Right cardiac atrium (tissue), 5 donors: ENCODE measurements at regions not wholly inside any gene's neighbourhood (a gene's known extent, or its start where the extent isn't known, plus 50 kb on each side); places are given as distances from the start of the nearest gene placed in this dataset.
"Not testable (repeated sequence)": the region's sequence is repeated elsewhere in the genome, so short reads cannot be mapped to it uniquely, and the experiment has no call there.

ENCODE experiments used
- ATAC-seq, 2 donors: fragments of 200-7000 bp; cut with Tn5 transposase; one replicate each; pipeline versions ENCODE4 v1.8.0 to v1.9.1; 2020; ENCODE audit warnings: moderate library complexity in 2 of 2, mild to moderate bottlenecking in 1 of 2
- DNase-seq, 3 donors: peaks; one replicate each; pipeline ENCODE4 v3.0.0-alpha.2; 2020
- H3K27ac ChIP-seq: one replicate; pipeline ENCODE4 v1.5.1; 2013; ENCODE audit warnings: mild to moderate bottlenecking, low read length, control low read depth, moderate library complexity
- H3K27me3 ChIP-seq: one replicate; pipeline ENCODE4 v1.6.1; 2013; ENCODE audit not compliant: control insufficient read depth, insufficient read depth
- H3K4me1 ChIP-seq: one replicate; pipeline ENCODE4 v1.6.1; 2013; ENCODE audit warnings: low read length; ENCODE audit not compliant: control insufficient read depth, insufficient read depth
- H3K4me3 ChIP-seq: one replicate; pipeline ENCODE4 v1.5.1; 2013; ENCODE audit warnings: low read length, control low read depth
- H3K9me3 ChIP-seq: one replicate; pipeline ENCODE4 v1.6.1; 2013; ENCODE audit warnings: low read length; ENCODE audit not compliant: control insufficient read depth
- WGBS: extraction: QIAGEN DNeasy Blood & Tissue Kit; methylation state at CpG from one replicate; pipeline ENCODE4 v1.1.7; 2013; 5-methylcytosine and 5-hydroxymethylcytosine counted together
- intact Hi-C, 4 donors: fragments of 100-400 bp; cut with DNase I; formaldehyde crosslinking; loops; one replicate each; pipeline versions ENCODE4 v1.11.0 to v1.14.0; 2022 to 2023
- donor health status: healthy with polysubstance abuse.
- donor health status: DM: no; HTN: yes; CAD: no.
- donor health status: DM: no; HTN: no; CAD: no.
- donor health status: DM: no; HTN: yes; CAD: no; lungs with severe emphysema.
- donor health status: DM: yes; HTN: yes; CAD: no.

- H3K27ac ChIP-seq: no peak overlapping the region
- intact Hi-C loops: no loop called here
- H3K9me3 ChIP-seq: no peaks in the 10 kb centered on the region
- no peaks in the 10 kb centered on the region for H3K4me1 ChIP-seq
- no peak for ATAC-seq
- H3K4me3 ChIP-seq: no peak overlapping the region
- DNase-seq: no peak
- no peaks in the 10 kb centered on the region for H3K27me3 ChIP-seq
- WGBS: 95% methylated on average over 1 of the region's 1 CpG
Measured at GRCh38 chr1:99540744-99541143, 105.2 kb upstream of the PALMD start.

GRCh38 chr1:99544328-99544727 lies 101.6 kb upstream of the PALMD start:
- H3K9me3 ChIP-seq: no peaks in the 10 kb centered on the region
- 37% methylated on average over 1 of the region's 1 CpG for WGBS
- ATAC-seq (no peak), DNase-seq (no peak)
- H3K27me3 ChIP-seq: no peaks in the 10 kb centered on the region
- H3K4me1 ChIP-seq: no peaks in the 10 kb centered on the region
- intact Hi-C loops: no loop called here
- no peak overlapping the region for H3K27ac ChIP-seq
- no peak overlapping the region for H3K4me3 ChIP-seq

- H3K27ac ChIP-seq: no peak overlapping the region
- intact Hi-C loops: no loop called here
- 76% methylated on average over 3 of the region's 3 CpGs for WGBS
Measured at GRCh38 chr1:99546432-99547416, 99.2 kb upstream of the PALMD start.

DNA sequence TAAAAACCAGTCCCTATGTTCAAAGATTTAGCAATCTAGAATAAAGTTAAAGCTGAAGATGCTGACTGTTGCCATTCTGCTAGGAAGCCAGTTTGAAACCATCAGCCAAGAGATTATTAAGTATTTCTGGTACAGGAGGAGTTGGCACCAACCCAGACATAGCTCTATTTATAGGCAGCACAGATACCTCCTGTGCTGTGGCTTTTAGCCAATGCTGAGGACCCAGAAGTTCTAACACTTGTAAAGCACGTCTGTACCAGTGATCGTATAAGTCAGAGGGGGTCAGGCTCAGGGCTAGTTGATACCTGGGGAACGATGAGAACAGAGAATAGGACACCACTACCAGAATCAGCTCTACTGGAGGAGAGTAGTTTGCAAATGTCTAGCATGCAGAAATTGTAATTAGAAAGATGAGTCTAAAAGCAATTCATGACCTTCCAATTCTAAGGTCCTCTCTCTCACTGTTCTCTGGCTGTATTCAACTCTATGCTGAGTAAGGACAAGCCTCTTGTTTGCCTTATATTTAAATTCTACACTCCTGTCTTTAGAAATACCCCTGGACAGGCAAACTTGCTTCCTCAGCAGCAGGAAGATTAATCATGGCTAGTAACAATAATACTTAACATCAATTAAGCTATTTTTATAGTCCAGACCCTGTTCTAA lies 96.8 kb upstream of the PALMD start:
- Histone ChIP-seq H3K4me1 (no peaks in the 10 kb centered on the region), H3K27me3 (no peaks in the 10 kb centered on the region), H3K4me3 (no peak overlapping the region), H3K9me3 (no peaks in the 10 kb centered on the region), H3K27ac (peak overlapping the region; percentile 75)
- ATAC-seq (peak; percentile 96 to 97), DNase-seq (peak in 2 of 3 donors; percentile 17 to 42)
- intact Hi-C loops: no loop called here
- 28% methylated on average over 3 of the region's 3 CpGs for WGBS

More at GRCh38 chr1:99546432-99547416, 99.2 kb upstream of the PALMD start:
- Histone ChIP-seq H3K4me1 (no peaks in the 10 kb centered on the region), H3K27me3 (no peaks in the 10 kb centered on the region), H3K4me3 (no peak overlapping the region), H3K9me3 (no peaks in the 10 kb centered on the region)
- DNase-seq: no peak
- ATAC-seq: no peak

GRCh38 chr1:99550198-99550597 lies 95.7 kb upstream of the PALMD start:
- peak in 1 of 3 donors; percentile 7 for DNase-seq
- Histone ChIP-seq H3K27me3 (no peaks in the 10 kb centered on the region), H3K27ac (no peak overlapping the region), H3K4me1 (no peaks in the 10 kb centered on the region), H3K9me3 (no peaks in the 10 kb centered on the region), H3K4me3 (no peak overlapping the region)
- ATAC-seq: no peak
- intact Hi-C loops: loop anchor here in 1 of 4 donors (10.0 kb wide), 1 partner anchor 85 kb away; no protein-coding TSS in a partner anchor
- WGBS: 97% methylated on average over 9 of the region's 9 CpGs

DNA sequence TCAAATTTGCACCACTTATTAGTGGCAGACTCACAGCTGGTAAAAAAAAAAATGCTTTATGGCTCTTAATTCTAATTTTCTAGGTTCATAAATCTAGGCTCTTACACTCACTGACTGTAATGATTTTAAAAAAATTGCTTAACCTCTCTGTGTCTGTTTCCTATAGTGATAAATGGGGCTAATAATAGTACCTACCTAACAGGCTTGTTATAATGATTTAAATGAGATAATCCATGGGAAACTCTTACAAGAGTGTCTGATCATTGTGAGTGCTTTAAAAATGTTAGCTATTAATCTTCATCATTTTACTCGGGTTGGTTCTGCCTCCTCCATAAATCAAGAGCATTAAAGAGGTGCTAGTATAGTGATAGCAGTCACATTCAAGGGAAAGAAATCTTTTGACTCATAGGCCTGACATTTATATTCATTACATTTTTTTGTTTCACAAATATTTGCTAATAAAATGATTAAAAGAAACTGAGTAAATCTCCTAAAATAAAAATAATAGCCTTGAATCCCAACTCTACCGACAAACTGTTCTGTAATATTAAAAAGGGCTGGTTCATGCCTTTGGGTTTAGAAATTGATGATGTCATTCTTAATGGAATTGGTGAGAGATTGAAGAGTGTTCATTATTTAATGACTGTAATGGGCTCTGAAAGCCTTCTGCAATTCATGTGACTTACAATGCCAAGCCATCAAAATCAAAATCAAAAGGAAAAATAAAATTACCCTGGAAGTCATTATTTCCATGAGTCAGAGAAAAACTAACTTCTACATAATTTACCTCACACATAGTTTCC lies 93.9 kb upstream of the PALMD start:
- DNase-seq: no peak
- WGBS: 83% methylated on average over 2 of the region's 2 CpGs
- H3K4me1 ChIP-seq: no peaks in the 10 kb centered on the region
- H3K27ac ChIP-seq: no peak overlapping the region
- H3K9me3 ChIP-seq: no peaks in the 10 kb centered on the region
- no peaks in the 10 kb centered on the region for H3K27me3 ChIP-seq
- no peak overlapping the region for H3K4me3 ChIP-seq
- intact Hi-C loops: loop anchor here in 1 of 4 donors (10.0 kb wide), 1 partner anchor 83 kb away; no protein-coding TSS in a partner anchor
- ATAC-seq: no peak

DNA sequence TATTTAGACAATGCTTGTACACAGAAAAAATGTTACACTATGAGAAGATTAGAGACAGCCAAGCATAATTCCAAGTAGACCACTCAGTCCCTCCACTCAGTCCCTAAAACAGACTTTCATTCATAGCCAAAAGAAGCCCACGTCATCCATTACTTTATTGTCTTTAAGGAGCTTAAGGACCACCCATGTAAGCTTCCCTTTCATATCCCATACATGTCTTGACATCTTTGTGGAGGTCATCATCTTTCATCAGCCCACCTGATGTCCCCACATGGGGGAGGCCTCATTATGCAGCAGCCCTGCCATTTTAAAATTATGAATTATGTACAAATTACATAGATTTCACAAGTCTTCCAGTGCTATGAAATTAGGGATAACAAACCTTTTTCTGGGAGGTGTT lies 92.6 kb upstream of the PALMD start:
- no peak overlapping the region for H3K4me3 ChIP-seq
- H3K27me3 ChIP-seq: no peaks in the 10 kb centered on the region
- H3K4me1 ChIP-seq: no peaks in the 10 kb centered on the region
- ATAC-seq (no peak), DNase-seq (no peak)
- no peak overlapping the region for H3K27ac ChIP-seq
- H3K9me3 ChIP-seq: no peaks in the 10 kb centered on the region
- WGBS: 78% methylated on average over 1 of the region's 1 CpG
- intact Hi-C loops: loop anchor here in 1 of 4 donors (10.0 kb wide), 1 partner anchor 82 kb away; no protein-coding TSS in a partner anchor

DNA sequence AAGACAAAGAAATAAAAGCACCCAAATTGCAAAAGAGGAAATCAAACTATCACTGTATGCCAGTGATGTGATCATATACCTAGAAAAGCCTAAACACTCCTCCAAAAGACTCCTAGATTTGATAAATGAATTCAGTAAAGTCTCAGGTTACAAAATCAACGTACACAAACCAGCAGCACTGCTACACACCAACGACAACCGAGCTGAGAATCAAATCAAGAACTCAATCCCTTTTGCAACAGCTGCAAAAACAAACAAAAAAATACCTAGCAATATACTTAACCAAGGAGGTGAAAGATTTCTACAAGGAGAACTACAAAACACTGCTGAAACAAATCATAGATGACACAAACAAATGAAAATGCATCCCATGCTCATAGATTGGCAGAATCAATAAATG lies 92.1 kb upstream of the PALMD start:
- ATAC-seq, H3K9me3 ChIP-seq, H3K27me3 ChIP-seq, H3K27ac ChIP-seq, DNase-seq, H3K4me1 ChIP-seq, H3K4me3 ChIP-seq: not testable (repeated sequence)
- 68% methylated on average over 3 of the region's 3 CpGs for WGBS
- intact Hi-C loops: loop anchor here in 1 of 4 donors (10.0 kb wide), 1 partner anchor 81 kb away; no protein-coding TSS in a partner anchor

DNA sequence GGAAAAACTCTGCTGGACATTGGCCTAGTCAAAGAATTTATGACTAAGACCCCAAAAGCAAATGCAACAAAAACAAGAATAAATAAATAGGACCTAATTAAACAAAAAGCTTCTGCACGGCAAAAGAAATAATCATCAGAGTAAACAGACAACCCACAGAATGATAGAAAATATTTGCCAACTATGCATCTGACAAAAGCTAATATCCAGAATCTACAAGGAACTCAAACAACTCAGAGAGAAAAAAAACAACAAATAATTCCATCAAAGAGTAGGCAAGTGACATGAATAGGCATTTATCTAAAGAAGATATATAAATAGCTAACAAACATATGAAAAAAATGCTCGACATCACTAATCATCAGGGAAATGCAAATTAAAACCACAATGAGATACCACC lies 91.2 kb upstream of the PALMD start:
- Histone ChIP-seq H3K4me1 (no peaks in the 10 kb centered on the region), H3K27me3 (no peaks in the 10 kb centered on the region), H3K4me3 (no peak overlapping the region), H3K27ac (no peak overlapping the region), H3K9me3 (no peaks in the 10 kb centered on the region)
- WGBS: 85% methylated on average over 2 of the region's 2 CpGs
- no peak for ATAC-seq
- DNase-seq: no peak
- intact Hi-C loops: loop anchor here in 1 of 4 donors (10.0 kb wide), 1 partner anchor 80 kb away; no protein-coding TSS in a partner anchor

- ATAC-seq (no peak), DNase-seq (no peak)
- Histone ChIP-seq H3K27me3 (no peaks in the 10 kb centered on the region), H3K4me1 (no peaks in the 10 kb centered on the region), H3K4me3 (no peak overlapping the region), H3K27ac (no peak overlapping the region), H3K9me3 (no peaks in the 10 kb centered on the region)
- intact Hi-C loops: loop anchor here in 1 of 4 donors (10.0 kb wide), 1 partner anchor 77 kb away; no protein-coding TSS in a partner anchor
- WGBS: 87% methylated on average over 3 of the region's 3 CpGs
Measured at GRCh38 chr1:99557546-99558202, 88.2 kb upstream of the PALMD start.
